GM21786 (cell line): ENCODE measurements at regions not wholly inside any gene's neighbourhood (a gene's known extent, or its start where the extent isn't known, plus 50 kb on each side); places are given as distances from the start of the nearest gene placed in this dataset.

Source experiments
- ATAC-seq: cut with Tn5 transposase; IDR thresholded peaks from one replicate; pipeline ENCODE4 v1.9.1; 2021; ENCODE audit not compliant: unreplicated experiment

DNA sequence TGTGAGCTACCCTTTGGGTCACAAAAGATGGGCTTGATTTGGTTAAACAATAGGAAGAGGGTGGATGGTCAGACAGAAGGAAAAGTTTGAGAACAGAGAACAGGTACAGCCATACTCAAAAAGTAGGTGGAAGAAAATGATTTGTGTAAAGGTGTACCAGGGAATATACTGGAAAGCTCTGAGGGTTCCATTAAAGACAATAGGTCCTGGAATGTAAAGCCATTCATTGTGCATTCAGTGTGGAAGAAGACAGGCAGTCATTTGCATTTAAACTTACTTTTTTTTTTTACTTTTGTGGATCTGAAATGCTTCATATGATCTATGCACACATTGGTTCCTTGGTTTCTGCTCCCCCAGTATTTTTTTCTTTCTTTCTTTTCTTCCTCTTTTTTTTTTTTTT, 581.4 kb upstream of the PIK3C3 start:
- no peak for ATAC-seq

DNA sequence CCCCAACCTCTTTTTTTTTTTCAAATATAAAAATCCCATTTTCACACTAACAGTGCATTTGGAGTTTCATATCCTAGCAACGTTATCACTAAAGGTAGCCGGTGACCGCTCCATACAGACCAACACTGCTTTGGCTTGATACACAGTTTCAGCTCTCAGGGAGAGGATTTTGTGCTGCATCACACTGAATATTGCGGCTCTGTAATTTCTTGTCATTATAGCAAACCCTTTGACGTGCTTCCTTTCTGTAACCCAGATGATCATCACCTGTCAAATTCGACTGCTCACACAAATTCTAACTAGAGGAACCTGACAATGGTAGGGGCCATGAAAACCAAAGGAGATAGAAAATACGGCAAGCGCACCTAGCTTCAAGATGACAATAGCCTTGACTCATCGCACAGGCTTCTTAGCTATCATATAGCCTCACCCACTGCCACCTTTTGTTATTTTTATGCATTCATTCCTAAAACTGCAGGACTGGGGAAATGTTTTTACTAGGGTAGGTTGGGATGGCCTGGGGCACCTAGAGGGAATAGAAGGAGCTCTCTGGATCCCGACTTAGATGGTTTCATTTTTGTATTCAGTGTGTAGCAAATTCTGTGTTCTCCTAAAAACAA, 582.9 kb upstream of the PIK3C3 start:
- no peak for ATAC-seq

DNA sequence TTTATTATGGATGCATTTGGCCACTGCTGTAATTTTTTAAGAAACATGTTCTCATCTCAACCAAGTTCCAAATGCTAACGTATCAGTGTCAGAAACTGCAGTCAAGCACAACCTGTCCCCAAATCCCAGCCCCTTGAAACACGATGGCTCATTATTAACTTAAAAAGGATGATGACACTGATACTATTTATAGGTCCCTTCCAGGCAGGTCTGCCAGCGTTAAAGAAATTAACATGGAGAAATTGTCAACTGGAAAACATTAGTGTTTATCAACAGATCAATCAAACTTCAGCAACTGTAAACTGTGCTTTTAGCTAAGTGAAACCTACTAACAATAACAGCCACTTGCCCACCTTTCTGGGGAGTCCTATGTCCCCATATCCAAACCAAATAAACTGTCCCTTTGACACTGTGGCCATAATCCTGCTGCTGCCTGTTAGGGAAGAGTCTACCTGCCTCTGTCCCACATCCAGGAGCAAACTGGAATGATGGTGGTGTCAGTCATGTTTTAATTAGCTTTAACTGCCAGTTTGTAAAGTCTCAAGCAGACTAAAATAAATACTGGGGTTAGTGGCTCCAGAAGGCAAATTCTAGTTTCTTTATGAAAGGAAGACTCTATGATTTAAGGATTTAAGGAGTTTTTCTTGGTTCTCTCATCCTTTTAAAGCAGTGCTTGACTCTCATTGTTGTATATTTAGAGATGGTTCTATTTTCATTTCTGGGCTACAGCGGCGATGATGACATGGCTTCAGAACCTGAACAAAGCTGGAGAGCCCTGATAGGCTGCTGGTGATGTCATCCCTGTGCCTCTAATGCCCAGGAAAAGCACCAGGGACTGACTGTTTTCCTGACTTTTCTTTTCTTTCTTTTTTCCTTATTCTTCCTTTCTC, 583.6 kb upstream of the PIK3C3 start:
- ATAC-seq = no peak

GRCh38 chr18:41370740-41371139, 584.3 kb upstream of the PIK3C3 start:
- no peak for ATAC-seq

DNA sequence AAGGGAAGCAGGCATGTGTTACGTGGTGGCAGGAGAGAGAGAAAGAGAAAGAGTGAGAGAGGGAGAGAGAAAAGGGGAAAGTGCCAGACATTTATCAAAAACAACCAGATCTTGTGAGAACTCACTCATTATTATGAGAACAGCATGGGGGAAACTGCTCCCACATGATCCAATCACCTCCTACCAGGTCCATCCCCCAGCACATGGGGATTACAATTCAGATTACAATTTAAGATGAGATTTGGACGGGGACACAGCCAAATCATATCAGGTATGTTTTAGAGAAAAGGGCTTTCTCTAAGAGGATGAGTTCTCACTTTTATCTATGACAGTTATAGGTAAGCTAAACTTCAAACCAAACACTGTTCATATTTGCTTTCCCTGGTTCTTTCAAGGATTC, 597.3 kb upstream of the PIK3C3 start:
- ATAC-seq = no peak

- no peak for ATAC-seq
These were observed 601.1 kb upstream of the PIK3C3 start for GRCh38 chr18:41353777-41354528.

DNA sequence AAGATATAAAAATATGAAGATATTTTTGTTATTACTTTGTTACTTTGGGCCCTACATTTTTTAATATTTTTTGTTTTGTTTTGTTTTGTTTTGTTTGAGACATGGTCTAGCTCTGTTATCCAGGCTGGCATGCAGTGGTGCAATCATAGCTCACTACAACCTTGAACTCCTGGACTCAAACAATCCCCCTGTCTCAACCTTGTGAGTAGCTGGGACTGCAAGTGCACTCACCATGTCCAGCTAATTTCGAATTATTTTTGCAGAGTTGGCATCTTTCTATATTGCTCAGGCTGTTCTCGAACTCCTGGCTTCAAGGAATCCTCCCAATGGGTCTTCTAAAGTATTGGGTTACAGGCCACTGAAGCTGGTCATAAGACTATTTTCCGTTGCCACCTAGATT, 603.6 kb upstream of the PIK3C3 start:
- ATAC-seq = no peak

DNA sequence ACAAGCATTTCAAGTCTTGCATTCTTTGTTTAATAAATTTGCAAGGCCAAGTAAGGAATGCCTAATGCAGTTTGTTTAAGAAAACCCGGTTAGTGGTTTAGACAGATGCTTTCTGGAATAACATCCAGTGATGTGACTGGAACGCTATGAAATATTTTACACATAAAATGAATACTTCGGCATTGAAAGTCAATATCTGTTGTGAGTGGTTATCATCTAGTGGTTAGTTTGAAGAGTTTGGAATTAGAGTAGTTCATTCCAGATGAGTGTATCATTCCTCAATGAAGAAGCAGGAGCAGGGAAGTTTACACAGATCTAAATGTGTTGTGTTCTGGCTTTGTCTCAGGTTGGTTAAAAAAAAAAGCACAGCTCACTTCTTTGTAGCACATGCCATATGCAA, 608.0 kb upstream of the PIK3C3 start:
- no peak for ATAC-seq

- ATAC-seq = no peak
These were observed 611.2 kb upstream of the PIK3C3 start for GRCh38 chr18:41343808-41344207.

DNA sequence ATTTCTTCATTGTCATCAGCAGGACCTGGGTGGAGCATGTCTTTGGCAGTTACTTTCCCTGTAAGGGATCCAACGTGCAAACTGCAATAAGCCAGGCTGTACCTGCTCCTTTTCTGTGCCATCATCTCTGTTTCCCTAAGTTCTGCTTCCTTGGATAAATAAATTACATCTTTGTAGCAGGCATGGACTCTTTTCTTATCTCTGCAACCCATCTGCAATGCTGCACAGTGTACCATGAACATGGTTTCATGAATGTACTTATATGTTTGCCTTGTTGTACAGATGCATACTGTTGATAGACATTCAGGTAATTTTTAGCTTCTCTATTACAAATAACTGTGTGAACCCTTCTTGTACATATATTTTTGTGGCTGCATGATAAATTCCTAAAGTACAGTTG, 616.7 kb upstream of the PIK3C3 start:
- no peak for ATAC-seq

DNA sequence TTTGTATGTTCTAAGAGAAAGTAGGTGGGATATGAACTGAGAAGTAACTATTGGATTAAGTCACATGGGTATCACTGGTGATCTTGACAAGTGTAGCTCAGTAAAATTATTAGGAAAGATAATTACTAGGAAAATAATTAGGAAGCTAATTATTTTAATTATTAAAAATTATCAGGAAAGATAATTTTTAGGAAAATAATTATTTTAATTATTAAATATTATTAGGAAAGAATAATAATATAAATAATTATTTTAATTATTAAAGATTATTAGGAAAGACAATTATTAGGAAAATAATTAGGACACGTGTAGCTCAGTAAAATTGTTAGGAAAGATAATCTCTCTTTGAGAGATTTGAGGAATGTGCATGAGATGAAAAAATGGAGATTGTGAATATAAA, 623.4 kb upstream of the PIK3C3 start:
- ATAC-seq = no peak

GRCh38 chr18:41326311-41326710, 628.7 kb upstream of the PIK3C3 start:
- ATAC-seq = no peak

DNA sequence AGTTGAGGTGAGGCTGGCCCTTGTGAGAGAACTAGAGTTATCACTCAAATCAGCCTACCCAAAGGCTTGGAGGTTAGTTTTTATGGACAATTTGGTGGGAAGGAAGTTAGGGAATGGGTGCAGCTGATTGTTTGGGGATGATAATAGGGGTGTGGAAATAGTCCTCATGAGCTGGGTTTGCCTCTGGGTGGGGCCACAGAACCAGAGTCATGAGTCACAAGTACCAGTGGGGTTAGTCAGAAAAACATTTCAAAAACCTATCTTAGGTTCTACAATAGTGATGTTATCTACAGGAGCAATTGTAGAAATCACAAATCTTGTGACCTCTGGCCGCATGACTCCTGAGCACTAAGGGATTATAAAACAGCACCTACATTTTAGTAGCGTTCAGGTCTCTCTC, 630.1 kb upstream of the PIK3C3 start:
- no peak for ATAC-seq

- ATAC-seq = no peak
These were observed 630.8 kb upstream of the PIK3C3 start for GRCh38 chr18:41324020-41324791.

- no peak for ATAC-seq
These were observed 632.0 kb upstream of the PIK3C3 start for GRCh38 chr18:41323044-41323443.

- no peak for ATAC-seq
These were observed 634.9 kb upstream of the PIK3C3 start for GRCh38 chr18:41320100-41320499.

GRCh38 chr18:41315134-41315533, 639.9 kb upstream of the PIK3C3 start:
- no peak for ATAC-seq

DNA sequence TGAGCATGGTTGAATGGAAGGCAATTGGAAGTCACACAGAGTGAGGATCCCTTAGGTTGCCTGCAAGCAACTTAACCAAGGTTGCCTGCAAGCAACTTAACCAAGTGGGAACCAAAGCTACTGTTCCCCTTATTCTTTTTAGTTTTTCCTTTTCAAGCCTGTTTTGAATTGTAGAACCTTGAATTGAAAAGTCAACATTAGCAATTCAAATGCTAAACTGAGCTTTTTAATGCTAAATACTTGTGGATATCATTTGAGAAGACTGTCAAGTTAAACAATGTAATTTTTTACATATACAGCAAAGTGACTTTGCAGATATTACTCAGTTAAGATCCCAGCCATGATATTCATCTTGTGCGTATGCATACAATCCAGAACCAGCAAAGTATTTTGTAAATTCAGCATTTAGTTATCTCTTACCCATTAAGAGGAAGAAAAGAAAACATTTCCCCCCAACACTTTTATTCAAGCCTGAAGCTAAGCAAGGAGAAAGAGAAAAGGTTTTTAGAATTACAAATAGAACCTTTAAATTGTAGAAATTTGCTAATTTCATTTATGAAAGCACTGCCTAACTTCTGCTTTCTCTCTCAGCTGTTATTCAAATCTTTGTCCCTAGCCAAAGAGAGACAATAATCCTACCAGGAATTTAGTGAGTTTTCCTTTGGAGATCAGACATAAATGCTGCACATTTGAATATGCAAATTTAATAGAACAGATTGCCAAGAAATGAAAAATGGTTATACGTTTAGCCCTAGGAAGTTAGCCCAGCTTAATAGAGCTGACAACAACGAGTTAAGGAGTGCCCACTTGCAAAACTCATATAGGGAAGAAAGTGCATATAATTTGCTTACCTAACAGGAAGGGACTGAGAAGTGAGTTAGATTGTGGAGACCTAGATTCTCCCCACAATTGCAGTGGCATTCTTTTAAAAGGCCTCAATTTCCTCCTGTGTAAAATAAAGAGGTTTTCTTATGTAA, 643.2 kb upstream of the PIK3C3 start:
- ATAC-seq = no peak

DNA sequence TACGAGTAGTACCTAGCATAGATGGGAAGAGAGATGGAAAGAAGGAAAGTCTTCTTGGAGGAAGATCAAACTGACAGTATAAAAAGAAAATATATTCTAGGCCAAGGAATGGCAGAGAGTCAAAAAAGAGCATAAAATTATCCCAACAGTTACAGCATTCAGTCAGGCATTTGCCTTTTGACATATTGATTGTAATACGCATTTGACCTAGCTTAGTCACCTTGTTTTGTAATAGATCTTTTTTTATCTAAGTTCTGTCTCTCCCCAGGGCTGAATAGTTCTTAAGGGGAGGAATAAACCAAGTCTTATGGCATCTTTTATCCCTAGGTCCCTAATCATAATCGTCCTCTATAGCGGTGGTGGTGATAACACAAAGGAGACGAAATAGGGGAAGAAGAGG, 657.3 kb upstream of the PIK3C3 start:
- no peak for ATAC-seq

GRCh38 chr18:41269294-41269693, 685.7 kb upstream of the PIK3C3 start:
- ATAC-seq = no peak
